ENCODE measurements at regions not wholly inside any gene's neighbourhood (a gene's known extent, or its start where the extent isn't known, plus 50 kb on each side); places are given as distances from the start of the nearest gene placed in this dataset.
A peak's percentile ranks its signal among the peaks of the same experiment; 100 is the strongest.

GRCh38 chr13:61797397-61797796 lies 381.7 kb upstream of the PCDH20 start:
- no peak for DNase-seq

- no peak for DNase-seq
Observed at GRCh38 chr13:61795580-61795979, 379.9 kb upstream of the PCDH20 start.

- no peak for DNase-seq
Observed at GRCh38 chr13:61779456-61779855, 363.8 kb upstream of the PCDH20 start.

DNA sequence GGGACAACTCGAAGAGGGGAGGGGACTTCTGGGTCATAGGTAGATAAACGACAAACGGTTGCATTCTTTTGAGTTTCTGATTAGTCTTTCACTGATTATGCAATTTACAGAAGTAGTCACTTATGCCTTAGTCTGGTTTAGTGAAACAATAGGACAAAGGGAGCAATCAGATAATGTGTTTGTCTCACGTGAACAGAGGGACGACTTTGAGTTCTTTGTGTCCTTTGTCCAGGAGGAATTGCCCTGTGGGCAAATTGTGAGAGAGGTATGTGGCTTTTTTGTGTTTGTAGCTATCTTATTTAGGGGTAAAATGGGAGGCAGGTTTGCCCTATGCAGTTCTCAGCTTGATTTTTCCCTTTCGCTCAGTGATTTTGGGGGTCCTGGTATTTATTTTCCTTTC lies 362.9 kb upstream of the PCDH20 start:
- DNase-seq = no peak

DNA sequence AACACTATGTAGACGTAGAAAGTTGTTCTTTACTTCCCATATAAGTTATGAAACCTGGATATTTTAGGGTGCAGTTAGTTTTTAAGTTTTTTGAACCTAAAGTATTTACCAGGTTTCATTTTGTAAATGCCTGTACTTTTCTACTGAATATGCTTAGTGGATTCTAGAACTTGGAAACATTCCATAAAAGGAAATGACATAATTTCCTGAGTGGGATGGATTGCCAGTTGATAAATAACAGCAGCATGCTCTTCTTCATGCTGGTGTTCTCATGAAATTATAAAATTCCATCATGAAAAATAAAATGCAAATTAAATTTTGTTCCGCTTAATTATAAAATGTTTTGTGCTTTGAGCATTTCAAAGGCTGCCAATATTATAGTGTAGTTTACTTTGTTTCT lies 362.2 kb upstream of the PCDH20 start:
- DNase-seq = no peak

- DNase-seq = no peak
Observed at GRCh38 chr13:61777271-61777670, 361.6 kb upstream of the PCDH20 start.

GRCh38 chr13:61774903-61775302 lies 359.3 kb upstream of the PCDH20 start:
- no peak for DNase-seq

DNA sequence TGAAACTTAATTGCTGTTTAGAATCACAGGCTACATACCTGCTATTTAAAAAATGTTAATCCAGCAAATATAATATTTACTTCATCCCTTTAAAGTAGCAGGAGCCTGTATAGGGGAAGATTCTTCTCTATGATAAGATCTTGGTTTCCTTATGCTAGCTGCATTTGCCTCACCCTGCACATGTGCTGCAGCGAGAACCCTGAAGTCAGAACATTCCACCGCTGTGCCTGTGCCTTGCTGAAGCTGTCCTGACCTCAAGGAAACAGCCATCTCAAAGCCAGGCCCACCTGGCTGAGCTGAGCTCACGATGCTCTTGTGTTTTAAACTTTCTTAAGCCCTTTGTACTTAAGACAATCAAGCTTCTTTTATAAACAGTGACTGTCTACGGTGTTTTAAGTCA lies 355.0 kb upstream of the PCDH20 start:
- no peak for DNase-seq

- no peak for DNase-seq
Observed at GRCh38 chr13:61768175-61768574, 352.5 kb upstream of the PCDH20 start.

DNA sequence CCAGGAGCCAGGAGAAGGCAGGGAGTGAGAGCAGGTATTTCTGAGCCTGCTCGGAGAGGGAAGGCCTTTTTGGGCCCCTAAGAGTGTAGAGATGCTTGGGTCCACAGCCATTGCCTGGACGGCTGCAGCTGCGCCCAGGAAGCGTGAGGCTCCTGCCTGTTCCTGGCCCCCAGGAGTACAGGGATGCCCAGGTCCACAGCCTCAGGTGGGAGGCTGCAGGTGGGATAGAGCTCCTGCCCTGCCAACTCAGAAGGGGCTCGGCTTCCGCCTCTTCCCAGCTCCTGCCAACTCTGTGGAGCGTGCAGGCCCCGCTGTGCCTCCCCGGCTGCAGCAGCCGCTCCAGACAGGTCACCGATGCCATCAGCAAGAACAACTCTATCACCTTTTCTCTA lies 351.0 kb upstream of the PCDH20 start:
- DNase-seq = no peak

- no peak for DNase-seq
Observed at GRCh38 chr13:61765940-61766666, 350.5 kb upstream of the PCDH20 start.

- DNase-seq = no peak
Observed at GRCh38 chr13:61765181-61765742, 349.6 kb upstream of the PCDH20 start.

DNA sequence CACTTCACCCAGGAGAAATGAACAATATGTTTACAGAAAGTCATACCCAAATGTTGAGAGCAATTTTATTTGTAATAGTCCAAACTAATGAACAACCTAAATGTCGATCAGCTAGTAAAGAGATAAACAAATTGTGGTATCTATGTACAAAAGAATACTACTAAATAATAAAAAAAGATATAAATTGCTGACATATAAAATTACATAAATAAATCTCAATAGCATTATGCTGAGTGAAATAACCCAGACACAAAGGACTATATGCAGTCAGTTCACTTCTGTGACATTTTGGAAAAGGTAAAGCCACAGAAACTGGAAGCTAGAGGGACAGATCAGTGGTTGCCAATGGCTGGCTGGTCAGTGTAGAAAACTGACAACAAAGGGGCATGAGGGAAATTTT lies 346.0 kb upstream of the PCDH20 start:
- no peak for DNase-seq

DNA sequence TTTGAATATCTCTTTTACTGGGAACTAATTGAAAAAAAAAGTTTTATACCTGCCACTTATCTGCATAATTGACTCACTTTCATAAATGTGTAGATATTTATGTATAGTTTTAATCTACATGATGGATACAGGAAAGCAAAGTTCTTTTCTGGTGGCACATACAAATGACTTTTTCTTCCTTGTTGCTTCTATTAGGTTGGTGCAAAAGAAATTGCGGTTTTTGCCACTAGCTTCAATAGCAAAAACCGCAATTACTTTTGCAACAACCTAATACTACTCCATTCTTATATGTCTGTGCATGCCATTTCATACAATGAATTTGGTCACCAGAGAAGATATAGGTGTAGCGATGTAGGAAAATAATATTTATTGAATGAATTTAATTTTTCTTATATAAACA lies 344.5 kb upstream of the PCDH20 start:
- no peak for DNase-seq

DNA sequence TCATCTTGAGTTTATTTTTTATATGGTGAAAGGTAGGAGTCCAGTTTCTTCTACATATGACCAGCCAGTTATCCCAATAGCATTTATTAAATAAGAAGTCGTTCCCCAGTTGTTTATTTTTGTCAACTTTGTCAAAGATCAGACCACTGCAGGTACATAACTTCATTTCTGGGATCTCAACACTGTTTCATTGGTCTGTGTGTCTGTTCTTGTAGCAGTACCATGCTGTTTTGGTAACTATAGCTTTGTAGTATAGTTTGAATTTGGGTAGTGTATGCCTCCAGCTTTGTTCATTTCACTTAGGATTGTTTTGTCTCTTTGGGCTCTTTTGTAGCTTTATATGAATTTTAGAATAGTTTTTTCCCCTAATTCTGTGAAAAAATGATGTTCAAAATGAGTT lies 340.4 kb upstream of the PCDH20 start:
- DNase-seq = no peak

GRCh38 chr13:61751039-61751438 lies 335.4 kb upstream of the PCDH20 start:
- DNase-seq = no peak

- DNase-seq = no peak
Observed at GRCh38 chr13:61738236-61738750, 322.6 kb upstream of the PCDH20 start.

GRCh38 chr13:61734683-61735082 lies 319.0 kb upstream of the PCDH20 start:
- no peak for DNase-seq

GRCh38 chr13:61728471-61728870 lies 312.8 kb upstream of the PCDH20 start:
- peak; percentile 4 for DNase-seq

GRCh38 chr13:61727767-61728166 lies 312.1 kb upstream of the PCDH20 start:
- DNase-seq = no peak

GRCh38 chr13:61725806-61726205 lies 310.2 kb upstream of the PCDH20 start:
- DNase-seq = no peak

GRCh38 chr13:61722119-61722518 lies 306.5 kb upstream of the PCDH20 start:
- no peak for DNase-seq

DNA sequence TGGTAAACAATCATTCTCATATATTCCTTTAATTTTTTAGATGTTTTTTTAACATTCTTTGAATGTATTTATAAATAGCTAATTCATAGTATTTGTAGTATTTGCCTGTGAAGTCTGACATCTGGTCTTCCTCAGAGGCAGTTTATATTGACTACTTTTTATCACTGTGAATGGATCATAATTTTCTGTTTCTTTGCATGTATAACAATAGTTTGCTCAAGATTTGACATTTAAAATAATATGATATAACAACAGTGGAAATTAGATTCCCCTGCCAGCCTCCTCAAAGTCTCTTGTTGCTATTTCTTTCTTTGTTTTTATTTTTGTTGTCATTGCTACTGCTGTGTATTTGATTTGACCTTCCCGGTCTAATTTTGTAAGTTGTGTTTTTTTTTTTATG lies 297.0 kb upstream of the PCDH20 start:
- DNase-seq = no peak

- no peak for DNase-seq
Observed at GRCh38 chr13:61709258-61709657, 293.6 kb upstream of the PCDH20 start.

All from right kidney (tissue), 1 donor.